ENCODE measurements at regions not wholly inside any gene's neighbourhood (a gene's known extent, or its start where the extent isn't known, plus 50 kb on each side); places are given as distances from the start of the nearest gene placed in this dataset.

DNA sequence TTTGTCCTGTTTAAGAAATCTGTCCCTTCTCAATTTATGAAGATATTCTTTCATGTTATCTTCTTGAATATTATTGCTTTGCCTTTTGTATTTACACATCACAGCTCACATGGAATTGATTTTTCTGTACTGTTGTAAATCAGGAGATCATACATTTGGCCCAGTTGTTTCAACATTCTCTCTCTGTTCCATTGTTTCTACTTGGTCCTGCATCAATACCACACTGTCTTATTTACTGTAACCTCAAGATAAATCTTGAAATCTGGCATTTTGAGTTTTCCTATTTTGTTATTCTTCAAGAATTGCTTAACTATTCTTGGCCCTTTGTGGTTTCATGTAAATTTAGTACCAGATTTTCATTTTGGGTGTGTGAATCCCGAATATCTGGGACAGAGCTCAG lies 121.7 kb upstream of the CCN2 start:
- TF ChIP-seq POLR2AphosphoS5 (IDR thresholded peaks at IDR 0.05; ENCODE audit: insufficient read depth in 1 of 2, low read depth in 1 of 2) (no peak), POLR2A (IDR thresholded peaks at IDR 0.05) (no peak)

All from vagina (tissue), 2 donors.